ENCODE measurements at regions not wholly inside any gene's neighbourhood (a gene's known extent, or its start where the extent isn't known, plus 50 kb on each side); places are given as distances from the start of the nearest gene placed in this dataset.

DNA sequence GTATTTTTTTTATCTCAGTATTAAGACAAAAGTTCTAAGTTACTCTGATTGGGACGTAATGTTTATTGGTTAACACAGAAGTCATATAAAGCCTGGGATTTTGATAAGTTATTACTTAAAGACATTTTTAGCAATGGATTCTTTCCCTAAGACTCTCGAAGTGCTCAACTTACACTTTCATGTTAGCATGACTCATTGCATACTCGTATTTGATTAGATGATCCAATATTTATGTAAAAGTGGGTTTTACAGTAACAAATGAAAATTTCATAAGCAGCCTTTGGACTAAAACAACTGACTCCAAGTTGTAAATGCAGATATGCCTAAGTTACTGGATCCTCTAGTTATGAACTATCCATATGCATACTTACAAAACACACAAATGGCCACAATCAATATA, 567.7 kb upstream of the NUDT12 start:
- TF ChIP-seq EZH2 (IDR thresholded peaks at IDR 0.05) (no peak), POLR2AphosphoS5 (IDR thresholded peaks at IDR 0.05; ENCODE audit: borderline replicate concordance, low read depth, low read length) (no peak), FOXP2 (optimal IDR thresholded peaks at IDR 0.05; ENCODE audit: control extremely low read depth, extremely low read length, insufficient read depth) (no peak)
- no peaks in the 10 kb centered on the region for H3K36me3 ChIP-seq (ENCODE audit: insufficient read depth, low read length)

DNA sequence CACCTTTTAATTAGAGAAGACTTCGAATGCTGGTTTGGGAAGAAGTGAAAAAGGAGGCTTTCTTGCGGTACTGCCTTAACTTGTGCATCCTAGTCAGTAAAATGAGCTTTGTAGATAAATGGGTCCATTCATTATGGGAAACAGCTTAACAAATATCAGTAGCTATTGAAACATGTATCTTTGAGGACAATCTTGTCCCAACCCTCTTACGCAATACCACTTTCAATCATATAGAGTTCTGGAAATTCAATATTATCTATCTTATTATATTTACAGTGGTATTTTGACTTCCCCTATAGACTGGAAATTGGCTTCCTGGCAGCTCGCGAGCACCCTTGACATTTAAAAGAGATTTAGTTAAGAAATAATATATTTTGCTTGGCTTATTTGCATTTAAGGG, 565.8 kb upstream of the NUDT12 start:
- Histone ChIP-seq H3K27ac (no peak overlapping the region), H3K9me3 (ENCODE audit: low read depth, low read length) (no peaks in the 10 kb centered on the region), H3K9ac (ENCODE audit: insufficient read length) (no peak overlapping the region), H3K4me3 (no peak overlapping the region), H3K36me3 (ENCODE audit: insufficient read depth, low read length) (no peaks in the 10 kb centered on the region)
- no peak for TF ChIP-seq POLR2AphosphoS5 (IDR thresholded peaks at IDR 0.05; ENCODE audit: borderline replicate concordance, low read depth, low read length)
- no peak for TF ChIP-seq EZH2 (IDR thresholded peaks at IDR 0.05)
- TF ChIP-seq FOXP2 (optimal IDR thresholded peaks at IDR 0.05; ENCODE audit: control extremely low read depth, extremely low read length, insufficient read depth) = no peak
- no peak for DNase-seq (ENCODE audit: low read depth, low spot score)

More for the DNA sequence above, 567.7 kb upstream of the NUDT12 start:
- no peak for DNase-seq (ENCODE audit: low read depth, low spot score)
- Histone ChIP-seq H3K27ac (no peak overlapping the region), H3K9ac (ENCODE audit: insufficient read length) (no peak overlapping the region), H3K4me3 (no peak overlapping the region), H3K9me3 (ENCODE audit: low read depth, low read length) (no peaks in the 10 kb centered on the region)

DNA sequence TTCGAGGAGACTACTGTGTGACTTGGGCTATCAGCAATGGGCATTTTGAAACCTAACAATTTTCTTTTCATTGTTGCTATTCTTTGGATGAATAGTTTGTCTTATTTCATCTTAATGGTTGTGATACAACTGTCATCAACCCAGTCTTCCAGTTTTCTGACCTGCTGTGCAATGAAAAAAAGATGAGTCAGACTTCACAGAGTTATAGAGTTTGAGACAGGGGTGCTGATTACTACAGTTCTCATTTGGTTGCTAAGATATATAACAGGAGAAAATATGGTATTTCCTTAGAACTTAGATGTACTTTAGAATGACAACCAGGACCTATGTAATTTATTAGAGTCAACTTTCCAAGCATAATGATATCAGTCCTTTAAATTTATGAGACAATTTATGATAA, 564.4 kb upstream of the NUDT12 start:
- no peak for TF ChIP-seq POLR2AphosphoS5 (IDR thresholded peaks at IDR 0.05; ENCODE audit: borderline replicate concordance, low read depth, low read length)
- TF ChIP-seq FOXP2 (optimal IDR thresholded peaks at IDR 0.05; ENCODE audit: control extremely low read depth, extremely low read length, insufficient read depth) = no peak
- TF ChIP-seq EZH2 (IDR thresholded peaks at IDR 0.05) = no peak
- Histone ChIP-seq H3K9ac (ENCODE audit: insufficient read length) (no peak overlapping the region), H3K4me3 (no peak overlapping the region), H3K27ac (no peak overlapping the region), H3K9me3 (ENCODE audit: low read depth, low read length) (no peaks in the 10 kb centered on the region), H3K36me3 (ENCODE audit: insufficient read depth, low read length) (no peaks in the 10 kb centered on the region)
- DNase-seq (ENCODE audit: low read depth, low spot score) = no peak

DNA sequence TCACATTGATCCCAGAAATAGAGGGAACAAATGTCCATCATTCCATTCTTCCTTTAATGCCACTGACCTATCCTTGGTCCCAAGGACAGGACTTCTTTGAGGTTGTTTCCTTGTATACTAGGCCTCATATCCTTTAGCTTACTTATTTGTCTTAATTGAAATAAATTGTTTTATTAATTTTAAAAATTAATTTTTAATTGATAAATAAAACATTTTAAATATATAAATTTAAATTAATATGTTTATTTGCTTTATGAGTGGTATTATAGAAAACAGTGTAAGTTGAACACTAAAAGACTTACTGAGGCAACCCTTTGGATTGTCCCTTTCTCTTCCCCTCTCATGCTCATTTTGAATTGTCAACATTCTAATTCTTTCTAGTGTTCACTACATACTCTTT, 556.9 kb upstream of the NUDT12 start:
- H3K9me3 ChIP-seq (ENCODE audit: low read depth, low read length) = no peaks in the 10 kb centered on the region
- H3K27ac ChIP-seq = no peak overlapping the region
- no peak overlapping the region for H3K4me3 ChIP-seq
- no peak for DNase-seq (ENCODE audit: low read depth, low spot score)
- no peak for TF ChIP-seq POLR2AphosphoS5 (IDR thresholded peaks at IDR 0.05; ENCODE audit: borderline replicate concordance, low read depth, low read length)
- H3K36me3 ChIP-seq (ENCODE audit: insufficient read depth, low read length) = no peaks in the 10 kb centered on the region
- H3K9ac ChIP-seq (ENCODE audit: insufficient read length) = no peak overlapping the region

DNA sequence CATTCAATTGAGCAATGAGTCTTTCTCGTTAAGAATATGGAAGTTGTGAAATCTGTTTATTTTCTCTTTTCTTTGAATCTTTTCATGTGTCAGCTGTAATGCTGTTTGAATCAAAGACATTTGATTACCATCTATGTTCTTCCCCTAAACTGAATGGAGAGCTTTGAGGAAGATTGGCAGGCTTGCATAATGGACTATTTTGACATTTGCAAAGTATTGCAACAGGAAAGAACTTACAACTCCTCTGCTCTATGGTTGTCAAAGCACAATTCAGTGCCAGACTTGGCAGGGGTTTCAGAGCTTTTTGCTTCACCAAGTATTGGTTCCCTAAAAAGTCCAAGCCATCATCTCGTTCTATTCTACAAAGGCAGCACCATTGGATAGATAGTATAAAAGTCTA, 549.0 kb upstream of the NUDT12 start:
- H3K9ac ChIP-seq (ENCODE audit: insufficient read length) = no peak overlapping the region
- no peak overlapping the region for H3K27ac ChIP-seq
- no peaks in the 10 kb centered on the region for H3K36me3 ChIP-seq (ENCODE audit: insufficient read depth, low read length)
- no peaks in the 10 kb centered on the region for H3K9me3 ChIP-seq (ENCODE audit: low read depth, low read length)
- DNase-seq (ENCODE audit: low read depth, low spot score) = no peak
- TF ChIP-seq FOXP2 (optimal IDR thresholded peaks at IDR 0.05; ENCODE audit: control extremely low read depth, extremely low read length, insufficient read depth) = no peak
- no peak overlapping the region for H3K4me3 ChIP-seq

- H3K9me3 ChIP-seq (ENCODE audit: low read depth, low read length) = no peaks in the 10 kb centered on the region
- TF ChIP-seq EZH2 (IDR thresholded peaks at IDR 0.05) (no peak), FOXP2 (optimal IDR thresholded peaks at IDR 0.05; ENCODE audit: control extremely low read depth, extremely low read length, insufficient read depth) (no peak), POLR2AphosphoS5 (IDR thresholded peaks at IDR 0.05; ENCODE audit: borderline replicate concordance, low read depth, low read length) (no peak)
- H3K4me3 ChIP-seq = 0 out of 2 replicates have a peak overlapping the region, but pooled peaks have one; percentile 22
- no peaks in the 10 kb centered on the region for H3K36me3 ChIP-seq (ENCODE audit: insufficient read depth, low read length)
- DNase-seq (ENCODE audit: low read depth, low spot score) = no peak
- no peak overlapping the region for H3K27ac ChIP-seq
- no peak overlapping the region for H3K9ac ChIP-seq (ENCODE audit: insufficient read length)
These were observed 533.9 kb upstream of the NUDT12 start for GRCh38 chr5:104096451-104096850.

DNA sequence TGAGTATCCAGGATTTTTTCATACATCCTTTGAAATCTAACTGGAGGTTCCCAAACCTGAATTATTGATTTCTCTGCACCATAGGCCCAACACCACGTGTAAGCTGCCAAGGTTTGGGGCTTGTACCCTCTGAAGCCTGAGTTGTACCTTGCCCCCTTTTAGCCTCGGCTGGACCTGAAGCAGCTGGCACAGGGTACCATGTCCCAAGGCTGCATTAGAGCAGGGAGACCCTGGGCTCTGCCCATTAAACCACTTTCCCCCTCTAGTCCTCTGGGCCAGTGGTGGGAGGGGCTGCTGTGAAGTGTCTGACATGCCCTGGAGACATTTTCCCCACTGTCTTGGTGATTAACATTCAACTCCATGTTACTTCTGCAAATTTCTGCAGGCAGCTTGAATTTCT, 532.9 kb upstream of the NUDT12 start:
- Histone ChIP-seq H3K4me3 (0 out of 2 replicates have a peak overlapping the region, but pooled peaks have one; percentile 22), H3K27ac (no peak overlapping the region), H3K9me3 (ENCODE audit: low read depth, low read length) (no peaks in the 10 kb centered on the region), H3K36me3 (ENCODE audit: insufficient read depth, low read length) (no peaks in the 10 kb centered on the region), H3K9ac (ENCODE audit: insufficient read length) (no peak overlapping the region)
- DNase-seq (ENCODE audit: low read depth, low spot score) = peak; percentile 35
- TF ChIP-seq EZH2 (IDR thresholded peaks at IDR 0.05) = no peak

DNA sequence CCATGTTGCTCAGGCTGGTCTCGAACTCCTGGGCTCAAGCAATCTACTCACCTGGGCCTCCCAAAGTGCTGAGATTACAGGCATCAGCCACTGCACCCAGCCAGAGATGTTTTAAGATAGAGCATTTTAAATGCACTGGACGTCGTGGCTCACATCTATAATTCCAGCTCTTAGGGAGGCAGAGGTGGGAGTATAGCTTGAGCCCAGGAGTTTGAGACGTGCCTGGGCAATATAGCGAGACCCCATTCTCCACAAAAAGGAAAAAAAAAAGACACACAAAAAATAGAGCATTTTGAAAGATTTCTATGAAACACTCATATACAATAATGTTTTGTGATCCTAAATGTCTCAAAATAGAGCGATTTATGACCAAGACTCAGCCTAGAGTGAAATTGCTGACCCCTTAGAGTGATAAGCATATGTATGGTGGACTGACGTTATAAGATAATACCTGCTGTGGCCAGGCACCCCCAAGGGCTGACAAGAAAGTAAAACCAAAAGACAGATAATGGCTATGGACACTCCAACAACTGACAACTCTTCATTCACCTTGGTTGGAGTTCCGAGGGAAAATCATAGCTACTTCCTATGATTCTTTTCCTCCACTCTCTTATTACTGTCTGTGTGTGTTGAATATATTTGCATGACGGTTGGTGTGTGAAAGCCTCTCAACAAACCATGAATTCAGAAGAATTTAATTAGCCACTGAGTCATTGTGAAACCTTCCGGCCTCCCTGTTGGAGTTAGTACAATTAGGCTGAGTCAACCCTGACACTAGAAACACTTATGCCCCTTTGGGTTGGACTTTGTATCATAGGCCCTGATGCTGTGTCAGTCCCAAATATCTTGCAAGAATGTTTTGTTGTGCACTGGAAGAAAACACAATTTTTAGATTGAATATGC, 526.5 kb upstream of the NUDT12 start:
- DNase-seq (ENCODE audit: low read depth, low spot score) = no peak
- Histone ChIP-seq H3K4me3 (no peak overlapping the region), H3K27ac (no peak overlapping the region), H3K9me3 (ENCODE audit: low read depth, low read length) (no peaks in the 10 kb centered on the region), H3K9ac (ENCODE audit: insufficient read length) (no peak overlapping the region), H3K36me3 (ENCODE audit: insufficient read depth, low read length) (no peaks in the 10 kb centered on the region)
- TF ChIP-seq EZH2 (IDR thresholded peaks at IDR 0.05) (no peak), FOXP2 (optimal IDR thresholded peaks at IDR 0.05; ENCODE audit: control extremely low read depth, extremely low read length, insufficient read depth) (no peak), POLR2AphosphoS5 (IDR thresholded peaks at IDR 0.05; ENCODE audit: borderline replicate concordance, low read depth, low read length) (no peak)

- no peak for DNase-seq (ENCODE audit: low read depth, low spot score)
- H3K9me3 ChIP-seq (ENCODE audit: low read depth, low read length) = no peaks in the 10 kb centered on the region
- TF ChIP-seq EZH2 (IDR thresholded peaks at IDR 0.05) (no peak), FOXP2 (optimal IDR thresholded peaks at IDR 0.05; ENCODE audit: control extremely low read depth, extremely low read length, insufficient read depth) (no peak), POLR2AphosphoS5 (IDR thresholded peaks at IDR 0.05; ENCODE audit: borderline replicate concordance, low read depth, low read length) (no peak)
These were observed 522.3 kb upstream of the NUDT12 start for GRCh38 chr5:104084896-104085295.

More at GRCh38 chr5:104084896-104085295, 522.3 kb upstream of the NUDT12 start:
- Histone ChIP-seq H3K9ac (ENCODE audit: insufficient read length) (no peak overlapping the region), H3K27ac (no peak overlapping the region), H3K36me3 (ENCODE audit: insufficient read depth, low read length) (no peaks in the 10 kb centered on the region), H3K4me3 (no peak overlapping the region)

Measured in SK-N-MC (cell line).